ENCODE measurements at regions not wholly inside any gene's neighbourhood (a gene's known extent, or its start where the extent isn't known, plus 50 kb on each side); places are given as distances from the start of the nearest gene placed in this dataset.

- TF ChIP-seq EP300 (IDR thresholded peaks at IDR 0.05; ENCODE audit: borderline replicate concordance in 1 of 2, low read depth in 2 of 2, low read length in 2 of 2) (no peak), EGR1 (IDR thresholded peaks at IDR 0.05; ENCODE audit: borderline replicate concordance, low read depth, low read length) (no peak), TCF12 (IDR thresholded peaks at IDR 0.05; ENCODE audit: low read depth, low read length) (no peak), YY1 (IDR thresholded peaks at IDR 0.05; ENCODE audit: low read depth, low read length) (no peak)
These were observed 91.4 kb upstream of the TTC29 start (continued) for GRCh38 chr4:147037069-147037468.
